WI38 (cell line): ENCODE measurements at regions not wholly inside any gene's neighbourhood (a gene's known extent, or its start where the extent isn't known, plus 50 kb on each side); places are given as distances from the start of the nearest gene placed in this dataset.

Experiments
- H3K4me3 ChIP-seq: 2 replicates; pipeline ENCODE4 v1.5.1; 2011; ENCODE audit warnings: low read depth, mild to moderate bottlenecking, control low read depth, low read length
- TF ChIP-seq, protein P1 (sequence below): IDR thresholded peaks from 2 replicates; pipeline ENCODE4 v1.5.1; 2012; ENCODE audit warnings: low read depth, mild to moderate bottlenecking, control low read depth, low read length

DNA sequence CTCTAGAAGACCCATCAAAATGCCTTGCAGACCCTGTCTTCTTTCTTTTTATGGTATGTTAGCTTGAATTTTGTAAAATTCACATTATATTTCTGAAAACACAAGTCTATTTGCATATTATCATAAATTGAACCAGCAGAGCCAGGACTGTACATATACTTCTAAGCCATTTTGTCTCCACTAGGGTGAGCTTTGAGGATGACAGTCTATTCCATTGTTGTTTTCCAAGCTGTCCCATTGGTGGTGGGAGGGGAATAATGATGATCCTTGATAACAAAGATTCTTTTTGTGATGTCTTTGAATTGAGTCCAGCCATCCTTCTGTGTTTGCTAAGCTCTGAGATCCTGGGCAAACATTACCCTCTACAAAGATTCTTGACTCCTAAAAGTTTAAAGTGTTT is 359.3 kb upstream of the PCDH20 start:
- TF ChIP-seq, protein P1, sequence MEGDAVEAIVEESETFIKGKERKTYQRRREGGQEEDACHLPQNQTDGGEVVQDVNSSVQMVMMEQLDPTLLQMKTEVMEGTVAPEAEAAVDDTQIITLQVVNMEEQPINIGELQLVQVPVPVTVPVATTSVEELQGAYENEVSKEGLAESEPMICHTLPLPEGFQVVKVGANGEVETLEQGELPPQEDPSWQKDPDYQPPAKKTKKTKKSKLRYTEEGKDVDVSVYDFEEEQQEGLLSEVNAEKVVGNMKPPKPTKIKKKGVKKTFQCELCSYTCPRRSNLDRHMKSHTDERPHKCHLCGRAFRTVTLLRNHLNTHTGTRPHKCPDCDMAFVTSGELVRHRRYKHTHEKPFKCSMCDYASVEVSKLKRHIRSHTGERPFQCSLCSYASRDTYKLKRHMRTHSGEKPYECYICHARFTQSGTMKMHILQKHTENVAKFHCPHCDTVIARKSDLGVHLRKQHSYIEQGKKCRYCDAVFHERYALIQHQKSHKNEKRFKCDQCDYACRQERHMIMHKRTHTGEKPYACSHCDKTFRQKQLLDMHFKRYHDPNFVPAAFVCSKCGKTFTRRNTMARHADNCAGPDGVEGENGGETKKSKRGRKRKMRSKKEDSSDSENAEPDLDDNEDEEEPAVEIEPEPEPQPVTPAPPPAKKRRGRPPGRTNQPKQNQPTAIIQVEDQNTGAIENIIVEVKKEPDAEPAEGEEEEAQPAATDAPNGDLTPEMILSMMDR: no peak
- no peak overlapping the region for H3K4me3 ChIP-seq

DNA sequence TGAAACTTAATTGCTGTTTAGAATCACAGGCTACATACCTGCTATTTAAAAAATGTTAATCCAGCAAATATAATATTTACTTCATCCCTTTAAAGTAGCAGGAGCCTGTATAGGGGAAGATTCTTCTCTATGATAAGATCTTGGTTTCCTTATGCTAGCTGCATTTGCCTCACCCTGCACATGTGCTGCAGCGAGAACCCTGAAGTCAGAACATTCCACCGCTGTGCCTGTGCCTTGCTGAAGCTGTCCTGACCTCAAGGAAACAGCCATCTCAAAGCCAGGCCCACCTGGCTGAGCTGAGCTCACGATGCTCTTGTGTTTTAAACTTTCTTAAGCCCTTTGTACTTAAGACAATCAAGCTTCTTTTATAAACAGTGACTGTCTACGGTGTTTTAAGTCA is 355.0 kb upstream of the PCDH20 start:
- H3K4me3 ChIP-seq: no peak overlapping the region
- TF ChIP-seq, protein P1: no peak

DNA sequence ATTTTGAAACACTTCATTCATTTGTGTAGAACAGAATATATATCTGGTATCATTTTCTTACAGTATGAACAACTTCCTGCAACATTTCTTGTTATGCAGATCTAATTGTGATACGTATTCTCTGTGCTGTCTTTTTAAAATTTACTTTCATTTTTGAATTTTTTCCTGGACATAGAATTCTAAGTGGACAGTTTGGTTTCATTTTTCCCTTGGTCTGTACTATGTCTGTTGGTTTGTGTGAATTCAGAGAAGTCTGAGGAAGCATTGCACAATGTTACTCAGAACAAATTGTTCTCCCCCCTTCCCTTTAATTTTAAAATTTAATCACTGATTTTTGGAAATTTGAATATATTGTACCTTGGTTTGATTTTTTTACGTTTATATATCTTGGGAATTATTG is 352.5 kb upstream of the PCDH20 start:
- H3K4me3 ChIP-seq: no peak overlapping the region
- TF ChIP-seq, protein P1: no peak

DNA sequence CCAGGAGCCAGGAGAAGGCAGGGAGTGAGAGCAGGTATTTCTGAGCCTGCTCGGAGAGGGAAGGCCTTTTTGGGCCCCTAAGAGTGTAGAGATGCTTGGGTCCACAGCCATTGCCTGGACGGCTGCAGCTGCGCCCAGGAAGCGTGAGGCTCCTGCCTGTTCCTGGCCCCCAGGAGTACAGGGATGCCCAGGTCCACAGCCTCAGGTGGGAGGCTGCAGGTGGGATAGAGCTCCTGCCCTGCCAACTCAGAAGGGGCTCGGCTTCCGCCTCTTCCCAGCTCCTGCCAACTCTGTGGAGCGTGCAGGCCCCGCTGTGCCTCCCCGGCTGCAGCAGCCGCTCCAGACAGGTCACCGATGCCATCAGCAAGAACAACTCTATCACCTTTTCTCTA is 351.0 kb upstream of the PCDH20 start:
- no peak overlapping the region for H3K4me3 ChIP-seq
- TF ChIP-seq, protein P1: no peak

DNA sequence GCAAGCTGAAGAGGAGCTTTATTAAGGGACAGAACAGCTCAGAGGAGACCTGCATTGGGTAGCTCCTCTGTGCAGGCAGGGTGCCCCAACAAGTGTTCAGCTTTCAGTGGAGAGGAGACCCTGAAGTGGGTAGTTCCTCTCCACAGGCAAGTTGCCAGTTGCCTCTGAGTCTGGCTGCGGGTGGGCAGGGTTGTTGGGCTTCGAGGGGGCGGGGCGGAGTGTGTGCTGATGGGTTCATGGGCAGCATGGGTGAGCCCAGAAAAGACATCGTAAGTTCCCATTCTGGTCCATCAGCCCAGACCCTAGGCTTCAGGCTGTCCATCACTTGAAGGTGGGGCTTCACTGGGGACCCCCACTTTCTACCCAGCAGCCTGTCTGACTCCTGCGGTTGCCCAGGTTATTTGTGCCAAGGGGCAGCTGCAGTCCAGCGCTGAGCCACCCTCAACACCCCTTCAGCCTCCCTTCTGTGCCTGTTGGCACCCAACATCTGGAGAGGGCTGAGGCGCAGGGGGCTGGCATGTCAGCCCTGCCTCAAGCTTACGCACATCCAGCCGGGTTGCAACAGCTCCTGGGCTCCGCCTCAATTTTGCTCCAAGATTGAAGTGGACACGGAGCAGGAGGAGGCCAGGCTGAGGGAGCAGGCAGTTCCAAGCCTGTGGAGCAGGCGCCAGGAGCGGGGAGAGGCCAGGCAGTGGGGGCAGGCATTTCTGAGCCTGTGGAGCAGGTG is 350.5 kb upstream of the PCDH20 start:
- TF ChIP-seq, protein P1: no peak
- no peak overlapping the region for H3K4me3 ChIP-seq

DNA sequence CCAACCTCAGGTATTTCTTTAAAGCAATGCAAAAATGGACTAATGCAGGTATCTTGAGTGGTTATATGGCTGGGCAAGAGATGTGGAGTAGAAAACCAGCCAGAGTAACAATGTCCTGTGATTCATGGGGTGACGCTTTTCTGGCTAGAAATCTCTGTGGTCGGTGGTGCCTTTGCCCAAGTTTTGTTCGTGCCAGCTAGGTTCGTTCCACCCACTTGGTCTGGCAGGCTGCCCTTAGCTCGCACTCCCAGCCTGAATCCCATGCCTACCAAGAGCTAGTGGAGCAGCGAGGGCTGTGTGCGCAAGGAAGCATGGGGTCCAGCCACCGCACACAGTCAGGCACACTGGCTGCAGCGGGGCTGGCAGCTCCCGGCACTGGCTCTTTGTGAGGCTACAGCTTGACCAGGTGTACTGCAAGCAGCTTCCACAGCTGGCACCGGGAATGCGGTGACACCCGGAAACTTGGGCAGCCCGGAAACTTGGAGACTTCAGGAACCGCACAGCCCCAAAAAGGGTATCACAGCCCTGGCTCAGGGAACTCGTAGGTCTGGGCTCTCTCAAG is 349.6 kb upstream of the PCDH20 start:
- TF ChIP-seq, protein P1: no peak
- H3K4me3 ChIP-seq: no peak overlapping the region

DNA sequence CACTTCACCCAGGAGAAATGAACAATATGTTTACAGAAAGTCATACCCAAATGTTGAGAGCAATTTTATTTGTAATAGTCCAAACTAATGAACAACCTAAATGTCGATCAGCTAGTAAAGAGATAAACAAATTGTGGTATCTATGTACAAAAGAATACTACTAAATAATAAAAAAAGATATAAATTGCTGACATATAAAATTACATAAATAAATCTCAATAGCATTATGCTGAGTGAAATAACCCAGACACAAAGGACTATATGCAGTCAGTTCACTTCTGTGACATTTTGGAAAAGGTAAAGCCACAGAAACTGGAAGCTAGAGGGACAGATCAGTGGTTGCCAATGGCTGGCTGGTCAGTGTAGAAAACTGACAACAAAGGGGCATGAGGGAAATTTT is 346.0 kb upstream of the PCDH20 start:
- no peak overlapping the region for H3K4me3 ChIP-seq

More for the DNA sequence above, 346.0 kb upstream of the PCDH20 start:
- TF ChIP-seq, protein P1: no peak
